NCI-H2081 treated with DMSO at 0.1 percent for 48 hours (cell line): ENCODE measurements at regions not wholly inside any gene's neighbourhood (a gene's known extent, or its start where the extent isn't known, plus 50 kb on each side); places are given as distances from the start of the nearest gene placed in this dataset.

Experiments used
- DNase-seq: peaks from one replicate; lab custom pipeline; 2025; lab: John Stamatoyannopoulos, UW

GRCh38 chr12:105992849-105993740 lies 145.7 kb downstream of the NUAK1 start:
- no peak for DNase-seq

GRCh38 chr12:105993766-105994555 lies 144.8 kb downstream of the NUAK1 start:
- DNase-seq = no peak

GRCh38 chr12:105995961-105996431 lies 142.8 kb downstream of the NUAK1 start:
- DNase-seq = no peak

GRCh38 chr12:105998561-105998960 lies 140.2 kb downstream of the NUAK1 start:
- no peak for DNase-seq

- DNase-seq = no peak
Measured at GRCh38 chr12:106000382-106001104, 138.2 kb downstream of the NUAK1 start.

- DNase-seq = no peak
Measured at GRCh38 chr12:106001105-106001836, 137.5 kb downstream of the NUAK1 start.

GRCh38 chr12:106001837-106002218 lies 136.9 kb downstream of the NUAK1 start:
- DNase-seq = no peak

- no peak for DNase-seq
Measured at GRCh38 chr12:106003297-106003696, 135.5 kb downstream of the NUAK1 start.

- no peak for DNase-seq
Measured at GRCh38 chr12:106004289-106004688, 134.5 kb downstream of the NUAK1 start.

GRCh38 chr12:106006382-106006781 lies 132.4 kb downstream of the NUAK1 start:
- no peak for DNase-seq

- no peak for DNase-seq
Measured at GRCh38 chr12:106006940-106007339, 131.8 kb downstream of the NUAK1 start.

- no peak for DNase-seq
Measured at GRCh38 chr12:106010741-106011140, 128.0 kb downstream of the NUAK1 start.
